H1 (cell line): ENCODE measurements at regions not wholly inside any gene's neighbourhood (a gene's known extent, or its start where the extent isn't known, plus 50 kb on each side); places are given as distances from the start of the nearest gene placed in this dataset.

Source experiments
- CTCF ChIA-PET: fragments of 300-600 bp; sonication (Branson Sonifier 250); formaldehyde crosslinking; loops from one replicate; lab custom pipeline; 2021; ENCODE audit not compliant: partially characterized antibody; lab: Charles Lee
- POLR2A ChIA-PET: fragments of 300-600 bp; sonication (Branson Sonifier 250); formaldehyde crosslinking; loops from one replicate; lab custom pipeline; 2021; ENCODE audit warnings: inconsistent platforms; ENCODE audit not compliant: partially characterized antibody; lab: Charles Lee
- DNase-seq, 2 experiments: peaks; one replicate each; pipeline versions ENCODE4 v3.0.0 to v3.0.0-alpha.2; 2010 to 2022; ENCODE audit warnings: low spot score in 2 of 2, low read depth in 1 of 2, mixed read lengths in 1 of 2
- FAIRE-seq: peaks from 2 replicates; lab custom pipeline; 2011; peaks lifted over from hg19 to GRCh38; lab: Jason Lieb, UNC
- H2AFZ ChIP-seq: 2 replicates; pipeline ENCODE4 v1.8.1; 2012; ENCODE audit warnings: low read length, inconsistent platforms
- H2AK5ac ChIP-seq: 2 replicates; pipeline ENCODE4 v1.6.1; 2013; ENCODE audit warnings: low read depth, low read length
- H2BK120ac ChIP-seq: replicated peaks from 2 replicates; pipeline ENCODE3; 2013; ENCODE audit warnings: low read depth, low read length, inconsistent platforms
- H2BK12ac ChIP-seq: 2 replicates; pipeline ENCODE4 v1.6.1; 2013; ENCODE audit warnings: low read depth, low read length
- H2BK15ac ChIP-seq: 2 replicates; pipeline ENCODE4 v1.6.1; 2013; ENCODE audit warnings: low read length
- H2BK20ac ChIP-seq: 2 replicates; pipeline ENCODE4 v1.6.1; 2013; ENCODE audit warnings: low read length
- H2BK5ac ChIP-seq: 2 replicates; pipeline ENCODE4 v1.6.1; 2013; ENCODE audit warnings: low read depth, low read length
- H3K14ac ChIP-seq: 2 replicates; pipeline ENCODE4 v1.6.1; 2013; ENCODE audit warnings: inconsistent platforms; ENCODE audit not compliant: insufficient read length
- H3K18ac ChIP-seq: 2 replicates; pipeline ENCODE4 v1.6.1; 2013; ENCODE audit warnings: low read length; ENCODE audit errors: extremely low read depth
- H3K23ac ChIP-seq: 2 replicates; pipeline ENCODE4 v1.6.1; 2013; ENCODE audit warnings: inconsistent platforms; ENCODE audit not compliant: insufficient read length
- H3K23me2 ChIP-seq: 2 replicates; pipeline ENCODE4 v1.6.1; 2013; ENCODE audit warnings: low read depth, low read length
- H3K27ac ChIP-seq: 2 replicates; pipeline ENCODE4 v1.6.1; 2011; ENCODE audit warnings: low read depth, low read length, inconsistent platforms
- H3K27me3 ChIP-seq, 4 experiments: replicated peaks in 1 of 4; 1 replicate in 1 of 4; 2 replicates in 3 of 4; pipeline versions ENCODE4 v1.6.1 to v1.8.1; 2011 to 2013; ENCODE audit warnings: low read length in 3 of 4, mild to moderate bottlenecking in 3 of 4, inconsistent platforms in 2 of 4, mixed read lengths in 2 of 4, moderate library complexity in 1 of 4; ENCODE audit not compliant: control insufficient read depth in 3 of 4, insufficient read depth in 3 of 4; ENCODE audit errors: extremely low read depth in 1 of 4
- H3K36me3 ChIP-seq, 4 experiments: 2 replicates each; pipeline versions ENCODE4 v1.6.1 to v1.8.1; 2011 to 2013; ENCODE audit warnings: mild to moderate bottlenecking in 4 of 4, low read length in 3 of 4, moderate library complexity in 2 of 4, control low read depth in 1 of 4, inconsistent platforms in 1 of 4; ENCODE audit not compliant: insufficient read depth in 4 of 4, control insufficient read depth in 2 of 4
- H3K4ac ChIP-seq: replicated peaks from 2 replicates; pipeline ENCODE3; 2013; ENCODE audit warnings: low read length, low read depth, mixed read lengths, inconsistent platforms; ENCODE audit not compliant: insufficient read length
- H3K4me1 ChIP-seq, 4 experiments: replicated peaks in 1 of 4; 1 replicate in 1 of 4; 2 replicates in 3 of 4; pipeline versions ENCODE4 v1.6.1 to v1.8.1; 2011 to 2013; ENCODE audit warnings: low read length in 3 of 4, inconsistent platforms in 2 of 4, mixed read lengths in 1 of 4; ENCODE audit not compliant: insufficient read depth in 4 of 4, control insufficient read depth in 3 of 4
- H3K4me2 ChIP-seq, 2 experiments: 2 replicates each; pipeline versions ENCODE4 v1.6.1 to v1.8.1; 2011 to 2013; ENCODE audit warnings: low read depth in 2 of 2, low read length in 2 of 2, control low read depth in 1 of 2, inconsistent platforms in 1 of 2, mild to moderate bottlenecking in 1 of 2; ENCODE audit not compliant: insufficient read depth in 1 of 2
- H3K4me3 ChIP-seq, 4 experiments: fragments of 200-600, 300-600 bp in 1 of 4; sonication (generic), shearing (Covaris generic), sonication (Bioruptor Twin) in 1 of 4; 2 replicates each; pipeline versions ENCODE4 v1.5.1 to v1.8.1; 2011 to 2016; ENCODE audit warnings: low read length in 4 of 4, low read depth in 3 of 4, control low read depth in 2 of 4, inconsistent platforms in 2 of 4, mild to moderate bottlenecking in 2 of 4, mixed read lengths in 1 of 4, moderate library complexity in 1 of 4; ENCODE audit not compliant: insufficient read depth in 2 of 4; ENCODE audit errors: extremely low read depth in 1 of 4
- H3K56ac ChIP-seq: replicated peaks from 2 replicates; pipeline ENCODE3; 2013; ENCODE audit warnings: low read depth, mild to moderate bottlenecking, mixed read lengths, low read length, inconsistent platforms; ENCODE audit not compliant: insufficient read length
- H3K79me1 ChIP-seq: 2 replicates; pipeline ENCODE4 v1.6.1; 2013; ENCODE audit warnings: low read depth, low read length, control low read depth
- H3K79me2 ChIP-seq, 2 experiments: 2 replicates each; pipeline versions ENCODE4 v1.6.1 to v1.8.1; 2012 to 2013; ENCODE audit warnings: low read length in 2 of 2, mild to moderate bottlenecking in 2 of 2, inconsistent platforms in 1 of 2; ENCODE audit not compliant: insufficient read depth in 2 of 2, control insufficient read depth in 1 of 2
- H3K9ac ChIP-seq, 4 experiments: replicated peaks in 1 of 4; 1 replicate in 1 of 4; 2 replicates in 3 of 4; pipeline versions ENCODE4 v1.6.1 to v1.8.1; 2011 to 2013; ENCODE audit warnings: low read depth in 3 of 4, low read length in 3 of 4, control low read depth in 2 of 4, mild to moderate bottlenecking in 2 of 4, moderate library complexity in 2 of 4, inconsistent platforms in 1 of 4; ENCODE audit errors: extremely low read depth in 1 of 4
- H3K9me3 ChIP-seq, 2 experiments: 2 replicates each; pipeline versions ENCODE4 v1.6.1 to v1.8.1; 2012 to 2013; ENCODE audit warnings: mild to moderate bottlenecking in 2 of 2, moderate library complexity in 2 of 2, control low read depth in 1 of 2, inconsistent platforms in 1 of 2, low read depth in 1 of 2, low read length in 1 of 2, mixed read lengths in 1 of 2; ENCODE audit not compliant: insufficient read depth in 2 of 2
- H4K20me1 ChIP-seq, 2 experiments: replicated peaks in 1 of 2; 2 replicates each; pipeline versions ENCODE3 to v1.8.1; 2011 to 2013; ENCODE audit warnings: inconsistent platforms in 2 of 2, low read length in 2 of 2, mild to moderate bottlenecking in 1 of 2; ENCODE audit not compliant: insufficient read depth in 2 of 2, control insufficient read depth in 1 of 2
- H4K5ac ChIP-seq: 2 replicates; pipeline ENCODE4 v1.6.1; 2013; ENCODE audit warnings: low read length, low read depth, mixed read lengths, inconsistent platforms; ENCODE audit not compliant: insufficient read length
- H4K8ac ChIP-seq: 2 replicates; pipeline ENCODE4 v1.8.0; 2013; ENCODE audit warnings: mild to moderate bottlenecking, moderate library complexity, low read length, inconsistent platforms; ENCODE audit not compliant: insufficient read depth; ENCODE audit errors: extremely low read depth
- H4K91ac ChIP-seq: replicated peaks from 2 replicates; pipeline ENCODE3; 2013; ENCODE audit warnings: low read length, mixed read lengths, inconsistent platforms; ENCODE audit not compliant: insufficient read length
- CHD1 ChIP-seq: IDR thresholded peaks from 2 replicates; pipeline ENCODE4 v1.6.1; 2012; ENCODE audit warnings: low read depth, low read length, improper control_type of control experiment
- CTBP2 ChIP-seq: IDR thresholded peaks from 2 replicates; pipeline ENCODE4 v1.7.0; 2011; ENCODE audit warnings: borderline replicate concordance, mild to moderate bottlenecking, moderate library complexity, mixed read lengths, low read length; ENCODE audit not compliant: insufficient read depth, insufficient read length
- KDM1A ChIP-seq: fragments of 200-600, 300-600 bp; sonication (generic); IDR thresholded peaks from 2 replicates; pipeline ENCODE4 v1.7.1; 2016; ENCODE audit warnings: mild to moderate bottlenecking, low read length, borderline replicate concordance
- RFX5 ChIP-seq: IDR thresholded peaks from 2 replicates; pipeline ENCODE4 v1.6.1; 2011; ENCODE audit warnings: low read depth, low read length, improper control_type of control experiment, borderline replicate concordance
- WGBS, 2 experiments: shearing (Covaris generic) in 1 of 2; methylation state at CpG; one replicate each; pipeline versions ENCODE4 v1.1.6 to v1.1.7; 2013 to 2015; ENCODE audit warnings: low lambda C conversion rate in 2 of 2, mixed read lengths in 2 of 2, inconsistent platforms in 1 of 2, low coverage in 1 of 2, missing lambda C conversion rate in 1 of 2; ENCODE audit not compliant: insufficient replicate concordance in 2 of 2, insufficient coverage in 1 of 2, insufficient read length in 1 of 2; ENCODE audit errors: extremely low coverage in 1 of 2, missing lambda C conversion rate in 1 of 2; 5-methylcytosine and 5-hydroxymethylcytosine counted together

GRCh38 chr2:43049836-43050801, 176.3 kb downstream of the ZFP36L2 start:
- no peaks in the 10 kb centered on the region for H4K20me1 ChIP-seq
- DNase-seq: no peak
- TF ChIP-seq RFX5 (no peak), CTBP2 (no peak), CHD1 (no peak), KDM1A (no peak)

More at GRCh38 chr2:43049836-43050801, 176.3 kb downstream of the ZFP36L2 start:
- Histone ChIP-seq H2BK20ac (no peak overlapping the region), H3K4me2 (no peak overlapping the region; a peak in 1 of 4 replicates), H3K14ac (no peak overlapping the region), H3K27me3 (no peaks in the 10 kb centered on the region; a peak in 2 of 7 replicates), H4K8ac (no peak overlapping the region; the same call in 1 of the 2 replicates), H3K4me3 (no peak overlapping the region), H3K9me3 (no peaks in the 10 kb centered on the region), H2BK15ac (no peak overlapping the region), H3K79me1 (no peaks in the 10 kb centered on the region), H3K4ac (no peak overlapping the region), H3K36me3 (no peaks in the 10 kb centered on the region), H2BK12ac (no peak overlapping the region), H3K4me1 (peaks cover 0 to 3% (median 0%) of the 10 kb centered on the region in 4 experiments; a peak in 2 of 7 replicates), H2AK5ac (no peak overlapping the region; the same call in 1 of the 2 replicates), H2BK120ac (no peak overlapping the region), H3K9ac (no peak overlapping the region), H4K91ac (no peak overlapping the region), H3K27ac (no peak overlapping the region), H3K18ac (no peak overlapping the region; the same call in 1 of the 2 replicates), H3K23me2 (no peaks in the 10 kb centered on the region), H4K5ac (no peak overlapping the region), H3K23ac (no peak overlapping the region), H2BK5ac (no peak overlapping the region), H2AFZ (no peak overlapping the region), H3K56ac (no peak overlapping the region), H3K79me2 (no peaks in the 10 kb centered on the region)
- POLR2A ChIA-PET: interaction anchor here (0.7 kb wide), 1 partner anchor 168 kb away, joined by 3 read pairs; no protein-coding TSS in a partner anchor
- 90% methylated on average over 15 of the region's 18 CpGs; no CpG with 5 or more reads in 1 of the 2 experiments for WGBS, 2 experiments
- CTCF ChIA-PET: interaction anchor here (0.9 to 1.9 kb wide), 6 partner anchors 8 to 192 kb away, joined by 3 to 7 read pairs (median 3); no protein-coding TSS in a partner anchor
- no peak for FAIRE-seq
